SKM-1 treated with dmso at 0.1 percent for 144 hours (cell line): ENCODE measurements at regions not wholly inside any gene's neighbourhood (a gene's known extent, or its start where the extent isn't known, plus 50 kb on each side); places are given as distances from the start of the nearest gene placed in this dataset.

Experiments
- DNase-seq: peaks from one replicate; lab custom pipeline; 2025; ENCODE audit not compliant: unreplicated experiment; lab: John Stamatoyannopoulos, UW

DNA sequence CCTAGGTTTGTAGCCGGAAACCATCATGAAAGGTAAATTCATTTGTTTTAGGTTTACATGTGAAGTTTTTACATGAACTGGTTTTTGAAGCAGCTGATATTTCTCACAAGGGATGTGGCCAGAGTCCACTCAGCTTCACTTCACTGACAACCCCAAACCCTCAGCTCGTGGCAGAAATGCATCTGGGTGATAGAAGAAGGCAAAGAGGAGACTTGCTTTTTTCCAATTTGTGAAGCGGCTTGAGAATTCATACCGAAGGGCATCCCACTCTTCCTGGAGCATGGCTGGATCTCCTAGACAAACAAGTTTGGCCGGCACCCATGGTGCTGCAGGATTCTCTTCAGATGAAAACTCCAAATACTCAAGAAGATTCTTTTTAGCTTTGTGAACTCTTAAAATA lies 392.8 kb upstream of the CNR1 start:
- DNase-seq = no peak

GRCh38 chr6:88556663-88557062 lies 390.5 kb upstream of the CNR1 start:
- DNase-seq = no peak

DNA sequence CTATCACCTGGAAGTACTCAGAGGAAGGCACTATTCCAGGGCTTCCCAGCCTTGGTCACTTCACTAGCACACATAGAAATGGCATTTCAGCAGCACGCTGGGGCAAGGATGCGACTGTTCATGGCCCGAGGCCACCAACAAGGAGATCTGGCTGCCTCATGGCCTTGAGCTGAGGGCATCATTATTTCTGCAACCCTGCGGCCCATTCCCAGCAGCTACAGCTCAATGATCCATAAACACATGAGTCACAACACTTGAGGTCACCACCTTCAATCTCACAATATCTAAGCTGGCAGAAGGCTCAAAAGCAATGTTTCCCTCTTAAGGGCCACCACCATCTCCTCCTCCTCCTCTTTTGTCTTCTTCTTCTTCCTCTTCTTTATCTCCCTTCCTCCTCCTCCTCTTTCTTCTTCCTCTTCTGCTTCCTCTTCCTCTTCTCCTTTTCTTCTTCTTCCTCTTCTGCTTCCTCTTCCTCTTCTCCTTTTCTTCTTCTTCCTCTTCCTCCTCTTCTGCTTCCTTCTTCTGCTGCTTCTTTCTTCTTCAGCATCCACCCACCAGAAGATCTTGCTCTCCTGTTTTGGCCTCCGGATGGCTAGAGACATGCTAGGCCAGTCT lies 382.9 kb upstream of the CNR1 start:
- no peak for DNase-seq

DNA sequence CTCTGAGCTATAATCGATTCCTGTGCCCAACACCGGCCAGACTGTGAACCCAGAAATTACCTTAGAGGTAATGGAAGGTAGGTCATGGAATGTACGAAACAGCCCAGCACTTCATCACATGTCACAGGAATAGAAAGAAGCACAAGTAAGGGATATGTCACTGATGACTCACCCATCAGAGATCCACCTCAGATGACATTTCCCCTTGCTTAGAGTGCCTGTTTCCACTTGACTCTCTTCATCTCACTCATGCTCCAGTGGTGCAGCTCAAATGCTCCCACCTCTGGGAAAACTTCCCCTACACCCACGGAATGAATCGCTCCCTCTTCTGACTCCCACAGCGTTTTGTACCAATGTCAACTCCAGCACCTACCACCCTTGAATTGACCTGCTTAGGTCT lies 381.6 kb upstream of the CNR1 start:
- no peak for DNase-seq

DNA sequence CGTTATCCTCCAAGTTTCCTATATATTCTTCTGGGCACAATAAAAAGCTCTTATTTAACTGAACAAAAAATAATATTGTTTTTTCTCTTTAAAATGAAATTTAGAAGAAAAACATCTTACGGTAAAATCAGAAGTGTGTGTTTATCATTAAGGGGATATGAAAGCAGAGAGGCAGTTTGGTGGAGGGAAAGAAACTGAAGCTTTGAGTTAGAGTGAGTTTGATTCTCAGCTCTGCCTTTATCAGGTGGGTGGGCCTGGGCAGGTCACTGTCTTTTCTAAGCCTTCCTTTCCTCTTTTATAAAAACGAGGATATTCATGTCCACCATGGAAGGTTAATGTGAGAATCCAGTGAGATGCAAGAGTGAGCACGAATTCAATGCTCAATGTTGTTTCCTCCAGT lies 379.8 kb upstream of the CNR1 start:
- DNase-seq = no peak

GRCh38 chr6:88544986-88545612 lies 379.0 kb upstream of the CNR1 start:
- DNase-seq = no peak

DNA sequence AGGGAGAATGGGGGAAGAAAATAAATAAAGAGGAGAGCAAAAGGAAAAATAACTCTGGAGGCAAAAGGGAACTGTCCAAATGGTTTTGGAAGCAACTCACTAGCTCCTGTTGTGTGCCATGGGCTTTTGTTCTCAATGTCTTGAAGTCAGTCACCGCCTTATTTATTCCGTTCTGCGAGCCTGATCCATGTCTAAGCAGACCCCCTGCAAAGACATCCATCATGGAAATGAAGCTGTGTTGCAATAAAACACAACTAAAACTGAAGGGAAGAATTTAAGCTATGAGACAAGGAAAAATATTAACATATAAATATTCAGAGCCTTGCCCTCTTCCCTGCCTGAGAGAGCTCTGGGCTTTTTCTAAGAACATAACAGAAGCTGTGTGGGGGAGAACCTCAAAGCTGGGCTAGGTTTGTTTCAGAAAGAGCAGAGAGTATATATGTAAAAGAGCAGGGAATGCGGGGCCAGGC lies 373.2 kb upstream of the CNR1 start:
- no peak for DNase-seq

DNA sequence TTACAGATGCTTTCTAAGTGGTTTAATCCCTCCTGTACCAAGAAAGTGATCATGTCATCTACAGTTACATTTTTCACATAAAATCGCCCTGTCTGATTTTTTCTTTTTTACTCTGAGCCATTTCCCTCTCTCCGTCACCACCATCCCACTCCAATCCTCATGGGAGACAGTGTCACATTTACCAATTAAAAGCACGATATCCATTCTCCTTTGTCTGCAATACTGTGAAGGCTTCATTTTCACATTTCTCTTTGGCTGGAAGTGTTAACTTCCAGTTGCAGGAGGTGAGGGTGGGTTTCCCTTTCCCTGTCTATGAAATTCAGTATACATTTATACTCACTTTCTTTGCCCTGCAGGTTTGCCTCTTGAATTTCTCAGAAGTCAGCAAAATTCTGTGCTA lies 372.7 kb upstream of the CNR1 start:
- DNase-seq = no peak

GRCh38 chr6:88538130-88538706 lies 372.1 kb upstream of the CNR1 start:
- DNase-seq = no peak

- DNase-seq = no peak
Observed at GRCh38 chr6:88536071-88536625, 370.0 kb upstream of the CNR1 start.

DNA sequence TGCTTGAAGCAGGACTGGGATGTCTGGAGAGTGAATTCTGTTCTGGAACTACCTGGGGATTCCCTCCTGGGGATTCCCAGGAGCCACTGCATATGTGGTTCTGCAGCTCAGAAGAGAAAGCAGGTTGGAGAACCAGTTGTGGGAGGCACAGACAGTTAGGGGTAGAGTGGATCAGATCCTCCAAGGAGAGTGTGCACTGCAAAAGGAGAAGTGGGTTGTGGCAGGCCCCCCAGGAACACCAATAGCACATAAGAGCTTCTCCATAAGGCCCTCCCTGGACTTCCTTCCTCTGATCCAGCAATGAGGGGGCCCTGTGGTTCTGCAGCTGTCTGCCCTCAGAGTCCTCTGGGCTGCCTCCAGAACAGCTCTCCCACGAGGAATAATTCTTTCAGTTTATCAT lies 369.2 kb upstream of the CNR1 start:
- DNase-seq = no peak

GRCh38 chr6:88532241-88532860 lies 366.2 kb upstream of the CNR1 start:
- DNase-seq = no peak

- no peak for DNase-seq
Observed at GRCh38 chr6:88529726-88530125, 363.6 kb upstream of the CNR1 start.

DNA sequence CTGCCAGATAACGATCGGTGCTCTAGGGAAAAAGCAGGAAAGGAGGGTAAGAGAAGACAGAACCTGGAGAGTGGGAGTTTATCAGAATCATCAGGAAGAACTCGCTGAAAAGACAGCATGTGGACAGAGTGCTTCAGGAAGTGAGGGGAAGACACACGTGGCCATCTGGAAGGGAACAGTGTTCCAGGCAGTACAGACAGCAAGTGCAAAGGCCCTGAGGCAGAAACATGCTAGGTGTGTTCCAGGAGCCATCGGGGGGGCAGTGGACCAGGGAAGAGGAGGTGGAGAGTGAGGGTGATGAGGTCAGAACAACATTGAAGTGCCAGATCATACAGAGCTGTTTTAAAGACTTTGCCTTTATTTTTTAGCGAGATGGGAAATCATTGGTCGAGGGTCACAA lies 354.3 kb upstream of the CNR1 start:
- no peak for DNase-seq

DNA sequence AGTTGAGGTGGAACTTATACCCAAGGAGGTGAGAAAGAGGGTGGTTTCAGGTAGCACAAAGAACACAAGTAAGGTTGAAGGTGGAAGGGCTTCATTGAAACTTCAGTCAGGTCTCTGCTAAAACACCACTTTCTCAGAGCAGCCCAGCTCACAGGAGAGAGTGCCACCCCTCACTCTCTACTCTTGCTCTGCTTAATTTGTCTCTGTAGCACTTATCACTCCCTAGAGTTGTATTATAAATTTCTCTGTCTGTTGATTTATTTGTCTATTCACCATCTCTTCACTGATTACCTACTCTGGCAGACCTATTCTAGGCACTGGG lies 353.8 kb upstream of the CNR1 start:
- DNase-seq = no peak

DNA sequence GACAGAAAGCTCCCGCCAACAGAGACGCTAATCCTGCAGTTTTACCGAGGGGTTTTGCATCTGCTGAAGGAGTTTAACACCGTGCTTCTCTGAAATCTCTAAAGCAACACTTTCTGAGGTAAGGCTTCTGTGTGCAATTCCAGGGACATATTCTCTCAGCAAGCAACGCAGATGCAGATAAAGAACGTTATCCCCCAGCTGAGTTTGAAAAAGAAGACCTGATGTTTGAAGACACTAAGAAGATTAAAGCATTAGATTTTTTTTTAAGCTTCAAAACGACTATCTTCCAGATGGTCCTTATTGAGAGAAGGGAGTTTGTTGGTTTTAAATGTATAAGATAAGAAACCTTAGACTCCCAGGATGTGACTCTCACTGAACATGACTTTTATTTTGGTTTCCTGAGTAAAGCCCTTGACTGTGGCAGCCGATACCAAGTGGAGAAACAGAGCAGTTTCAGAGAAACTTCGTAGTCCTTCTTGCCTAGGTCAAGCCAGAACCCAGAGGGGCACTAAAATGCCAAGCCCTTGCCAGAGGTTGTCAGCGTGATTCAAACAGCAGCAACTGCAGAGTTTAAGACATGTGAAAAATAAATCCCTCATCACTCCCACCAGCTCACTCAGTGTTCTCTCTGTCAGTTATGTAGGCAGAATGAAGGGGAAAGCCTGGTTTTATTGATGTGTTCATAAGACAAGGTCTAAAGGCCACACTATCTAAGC lies 353.3 kb upstream of the CNR1 start:
- DNase-seq = no peak

DNA sequence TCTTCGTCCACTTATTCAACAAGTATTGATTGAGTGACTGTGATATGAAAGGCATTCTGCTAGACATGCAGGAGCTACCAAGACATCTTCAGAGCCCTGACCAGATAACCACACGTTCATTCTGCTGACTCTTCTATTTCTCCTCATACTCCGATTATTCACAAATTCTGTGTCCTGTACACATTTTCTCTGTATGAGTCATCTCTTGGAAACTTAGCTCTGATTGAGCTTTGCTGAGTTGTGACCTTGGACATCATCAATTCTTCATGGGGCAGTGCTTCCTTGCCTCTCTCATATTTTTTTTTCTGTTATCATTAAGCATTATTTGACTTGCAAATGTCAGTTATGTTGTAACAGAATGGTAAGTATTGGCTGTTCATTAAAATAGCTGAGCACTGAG lies 351.6 kb upstream of the CNR1 start:
- no peak for DNase-seq

DNA sequence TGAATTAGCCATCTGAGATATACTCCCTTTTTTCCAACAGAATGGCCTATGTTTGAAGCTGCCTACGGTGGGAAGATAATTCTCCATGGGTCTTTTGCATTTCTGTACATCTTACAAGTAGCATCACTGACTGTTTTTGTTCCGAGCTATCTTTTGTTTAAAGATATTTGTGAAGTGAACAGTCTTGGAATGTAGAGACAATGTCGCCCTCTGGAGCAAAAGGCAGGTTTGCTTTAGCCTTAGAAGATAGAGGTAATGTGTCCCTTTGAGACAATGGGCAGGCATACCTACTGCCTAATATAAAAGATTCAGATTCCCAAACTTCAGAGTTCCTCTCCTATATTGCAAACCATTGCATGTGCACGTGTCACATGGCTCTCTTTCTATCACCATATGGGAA lies 347.8 kb upstream of the CNR1 start:
- no peak for DNase-seq

GRCh38 chr6:88513471-88513870 lies 347.3 kb upstream of the CNR1 start:
- no peak for DNase-seq

- no peak for DNase-seq
Observed at GRCh38 chr6:88512951-88513350, 346.8 kb upstream of the CNR1 start.

DNA sequence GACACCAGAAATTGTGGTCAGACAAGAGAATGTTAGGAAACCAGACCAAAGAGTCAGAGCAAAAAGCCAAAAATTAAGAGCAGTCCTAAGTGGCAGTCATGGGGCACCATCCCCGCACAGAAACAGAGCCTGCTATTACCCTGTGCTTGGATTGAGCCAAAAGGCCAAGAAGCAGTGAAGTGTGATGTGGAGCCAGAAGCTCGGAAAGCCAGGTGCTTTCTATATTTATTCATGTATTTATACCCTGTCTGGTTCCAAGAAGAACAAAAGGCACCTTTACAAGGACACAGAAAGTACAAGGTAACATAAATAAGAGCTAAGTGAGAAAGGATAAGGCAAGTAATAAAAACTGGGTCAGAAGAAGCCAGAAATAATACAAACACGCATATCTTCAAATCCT lies 336.2 kb upstream of the CNR1 start:
- DNase-seq = no peak
